GM12865 (cell line): ENCODE measurements at regions not wholly inside any gene's neighbourhood (a gene's known extent, or its start where the extent isn't known, plus 50 kb on each side); places are given as distances from the start of the nearest gene placed in this dataset.

ENCODE experiments used
- DNase-seq: peaks from one replicate; pipeline ENCODE4 v3.0.0; 2010; ENCODE audit warnings: low read depth
- H3K4me3 ChIP-seq: 2 replicates; pipeline ENCODE4 v1.5.1; 2011; ENCODE audit warnings: mild to moderate bottlenecking, low read depth, low read length, control low read depth
- TF ChIP-seq, protein P1 (sequence below): IDR thresholded peaks from 2 replicates; pipeline ENCODE4 v1.5.1; 2011; ENCODE audit warnings: low read length, control low read depth, low read depth, inconsistent platforms; ENCODE audit not compliant: insufficient read depth; ENCODE audit errors: missing control alignments

DNA sequence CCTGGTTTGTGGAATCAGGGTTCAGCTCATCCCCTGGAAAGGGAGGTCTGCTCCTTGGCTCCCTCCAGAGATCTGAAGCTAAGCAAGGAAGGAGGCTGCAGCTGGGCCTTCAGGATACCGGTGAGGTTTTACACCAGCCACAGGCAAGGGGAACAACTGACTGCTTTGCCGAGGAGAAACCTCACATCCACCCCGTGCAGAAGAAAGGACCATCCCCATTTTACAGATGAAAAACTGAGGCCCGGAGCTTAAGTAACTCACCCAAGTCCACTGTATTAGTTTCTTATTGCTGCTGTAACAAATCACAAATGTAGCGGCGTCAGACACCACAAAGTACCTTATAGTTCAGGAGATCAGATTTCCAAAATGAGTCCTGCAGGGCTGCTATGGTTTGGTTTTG, 173.7 kb downstream of the MN1 start:
- no peak overlapping the region for H3K4me3 ChIP-seq
- no peak for DNase-seq
- TF ChIP-seq, protein P1, sequence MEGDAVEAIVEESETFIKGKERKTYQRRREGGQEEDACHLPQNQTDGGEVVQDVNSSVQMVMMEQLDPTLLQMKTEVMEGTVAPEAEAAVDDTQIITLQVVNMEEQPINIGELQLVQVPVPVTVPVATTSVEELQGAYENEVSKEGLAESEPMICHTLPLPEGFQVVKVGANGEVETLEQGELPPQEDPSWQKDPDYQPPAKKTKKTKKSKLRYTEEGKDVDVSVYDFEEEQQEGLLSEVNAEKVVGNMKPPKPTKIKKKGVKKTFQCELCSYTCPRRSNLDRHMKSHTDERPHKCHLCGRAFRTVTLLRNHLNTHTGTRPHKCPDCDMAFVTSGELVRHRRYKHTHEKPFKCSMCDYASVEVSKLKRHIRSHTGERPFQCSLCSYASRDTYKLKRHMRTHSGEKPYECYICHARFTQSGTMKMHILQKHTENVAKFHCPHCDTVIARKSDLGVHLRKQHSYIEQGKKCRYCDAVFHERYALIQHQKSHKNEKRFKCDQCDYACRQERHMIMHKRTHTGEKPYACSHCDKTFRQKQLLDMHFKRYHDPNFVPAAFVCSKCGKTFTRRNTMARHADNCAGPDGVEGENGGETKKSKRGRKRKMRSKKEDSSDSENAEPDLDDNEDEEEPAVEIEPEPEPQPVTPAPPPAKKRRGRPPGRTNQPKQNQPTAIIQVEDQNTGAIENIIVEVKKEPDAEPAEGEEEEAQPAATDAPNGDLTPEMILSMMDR, result no peak

DNA sequence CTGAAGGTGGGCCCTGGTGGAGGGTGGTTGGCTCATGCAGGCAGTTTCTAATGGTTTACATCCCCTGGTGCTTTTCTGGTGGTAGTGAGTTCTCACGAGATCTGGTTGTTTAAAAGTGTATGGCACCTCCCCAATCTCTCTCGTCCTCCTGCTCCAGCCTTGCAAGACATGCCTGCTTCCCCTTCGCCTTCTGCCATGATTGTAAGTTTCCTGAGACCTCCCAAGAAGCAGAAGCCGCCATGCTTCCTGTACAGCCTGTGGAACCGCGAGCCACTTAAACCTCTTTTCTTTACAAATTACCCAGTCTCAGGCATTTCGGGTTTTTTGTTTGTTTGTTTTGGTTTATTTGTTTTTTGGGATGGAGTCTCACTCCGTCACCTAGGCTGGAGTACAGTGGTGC, 173.2 kb downstream of the MN1 start:
- H3K4me3 ChIP-seq, result no peak overlapping the region
- TF ChIP-seq, protein P1, result no peak
- no peak for DNase-seq

DNA sequence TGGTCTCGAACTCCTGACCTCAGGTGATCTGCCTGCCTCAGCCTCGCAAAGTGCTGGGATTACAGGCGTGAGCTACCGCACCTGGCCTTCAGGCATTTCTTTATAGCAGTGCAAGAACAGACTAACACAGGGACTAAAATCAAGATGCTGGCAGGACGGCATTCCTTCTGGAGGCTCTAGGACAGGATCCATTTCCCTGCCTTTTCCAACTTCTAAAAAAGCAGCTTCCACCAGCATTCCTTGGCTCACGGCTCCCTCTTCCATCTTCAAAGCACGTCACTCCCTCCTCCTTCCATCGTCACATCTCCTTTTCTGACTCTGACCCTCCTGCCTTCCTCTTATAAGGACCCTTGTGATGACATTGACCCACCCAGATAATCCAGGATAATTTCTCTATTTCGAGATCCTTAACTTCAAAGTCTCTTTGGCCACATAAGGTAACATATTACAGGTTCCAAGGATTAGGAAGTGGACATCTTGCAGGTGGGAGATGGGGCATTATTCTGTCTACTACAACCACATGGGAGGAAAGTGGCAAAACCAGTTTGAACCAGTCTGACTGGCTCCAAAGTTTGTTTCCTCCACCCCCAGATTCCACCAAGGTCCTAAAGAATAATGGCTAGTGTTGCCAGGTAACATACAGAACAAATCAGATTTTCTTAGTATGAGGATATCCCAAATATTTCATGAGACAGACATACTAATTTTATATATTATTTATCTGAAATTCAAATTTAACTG, 172.5 kb downstream of the MN1 start:
- no peak for DNase-seq
- TF ChIP-seq, protein P1, result no peak
- H3K4me3 ChIP-seq, result no peak overlapping the region

DNA sequence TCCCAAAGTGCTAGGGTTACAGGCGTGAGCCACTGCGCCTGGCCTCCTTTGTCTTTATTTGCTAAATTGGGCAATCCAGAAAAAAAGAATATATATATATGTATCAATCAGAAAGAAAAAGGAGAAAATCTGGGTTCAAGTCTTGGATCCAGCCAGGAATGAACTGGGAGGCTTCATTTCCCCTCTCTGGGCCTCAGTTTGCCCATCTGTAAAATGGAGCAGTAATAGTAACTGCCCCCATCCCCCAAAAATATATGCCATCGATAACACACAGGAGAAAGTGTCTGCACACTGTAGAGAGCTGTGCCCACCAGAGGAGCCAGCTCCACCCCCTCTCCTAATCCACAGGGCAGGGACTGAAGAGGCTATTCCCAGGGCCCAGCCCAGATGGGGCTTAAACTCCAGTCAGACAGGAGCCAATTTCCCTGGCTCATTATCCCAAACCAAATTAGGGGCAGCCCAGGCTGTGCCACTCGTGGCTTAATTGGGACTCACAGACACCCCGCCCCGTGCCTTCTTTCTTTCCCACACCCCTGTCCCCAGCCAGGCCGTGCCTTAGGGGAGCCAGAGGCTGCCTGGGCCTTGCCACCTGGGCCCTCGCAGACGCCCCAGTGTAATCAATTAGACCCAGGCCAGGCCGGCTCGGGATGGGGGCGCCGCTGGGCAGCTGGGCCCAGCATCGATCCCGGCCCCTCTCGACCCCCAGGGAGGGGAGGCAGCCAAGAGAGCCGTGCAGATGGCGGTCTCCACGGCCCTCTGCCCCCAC, 171.5 kb downstream of the MN1 start:
- TF ChIP-seq, protein P1, result no peak
- no peak overlapping the region for H3K4me3 ChIP-seq
- no peak for DNase-seq

DNA sequence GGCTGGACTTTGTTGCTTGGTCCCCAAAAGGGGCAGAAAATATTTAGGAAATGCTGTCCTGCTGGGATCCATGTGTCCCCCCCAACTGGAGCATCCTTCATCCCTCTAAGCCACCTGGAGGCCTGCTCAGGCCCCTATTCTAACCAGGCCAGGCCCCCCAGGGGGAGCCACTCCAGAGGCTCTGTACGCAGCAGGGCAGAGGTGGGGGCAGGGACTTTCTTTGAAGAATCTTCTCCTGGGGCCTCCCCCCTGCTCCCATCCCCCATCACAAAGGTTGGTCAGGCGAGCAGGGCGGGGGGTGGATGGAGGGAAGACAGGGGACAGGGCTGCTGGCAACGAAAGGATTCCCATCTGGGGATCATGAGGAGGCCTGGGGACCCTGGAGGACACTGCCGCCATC, 170.8 kb downstream of the MN1 start:
- TF ChIP-seq, protein P1, result no peak
- no peak for DNase-seq
- no peak overlapping the region for H3K4me3 ChIP-seq

DNA sequence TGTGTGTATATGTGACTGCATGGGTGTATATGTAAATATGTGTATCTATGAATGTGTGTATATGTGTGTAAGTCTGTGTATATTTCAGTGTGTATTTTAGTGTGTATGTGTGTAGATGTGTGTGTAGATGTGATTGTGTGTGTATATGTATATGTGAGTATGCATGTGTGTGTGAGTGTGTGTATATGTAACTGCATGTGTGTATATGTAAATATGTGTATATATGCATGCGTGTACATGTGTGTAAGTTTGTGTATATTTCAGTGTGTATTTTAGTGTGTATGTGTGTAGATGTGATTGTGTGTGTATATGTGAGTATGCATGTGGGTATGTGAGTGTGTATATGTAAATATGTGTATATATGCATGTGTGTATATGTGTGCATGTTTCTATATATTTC, 169.9 kb downstream of the MN1 start:
- no peak overlapping the region for H3K4me3 ChIP-seq
- no peak for DNase-seq

More for the DNA sequence above, 169.9 kb downstream of the MN1 start:
- TF ChIP-seq, protein P1, result no peak
